ENCODE measurements at regions not wholly inside any gene's neighbourhood (a gene's known extent, or its start where the extent isn't known, plus 50 kb on each side); places are given as distances from the start of the nearest gene placed in this dataset.
"Not testable (repeated sequence)": the region's sequence is repeated elsewhere in the genome, so short reads cannot be mapped to it uniquely, and the experiment has no call there.

DNA sequence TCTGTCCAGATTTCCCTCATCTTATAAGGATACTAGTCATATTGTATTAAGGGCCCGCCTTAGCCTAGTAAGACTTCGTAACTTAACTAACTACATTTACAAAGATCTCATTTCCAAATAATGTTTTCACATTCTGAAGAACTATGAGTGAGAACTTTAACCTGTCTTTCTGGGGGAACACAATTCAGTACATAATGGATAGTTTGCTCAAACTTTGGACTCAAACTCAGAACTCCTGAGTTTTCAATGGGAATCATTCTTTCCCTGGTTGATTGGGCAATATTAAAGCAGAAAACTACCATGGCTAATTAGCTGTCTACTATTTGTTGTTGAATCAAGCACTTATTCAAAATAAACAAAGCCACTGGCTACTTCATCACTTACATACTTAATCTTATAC is 522.9 kb downstream of the REEP3 start:
- no peaks in the 10 kb centered on the region for H3K27me3 ChIP-seq (ENCODE audit: insufficient read depth, low read length)
- no peaks in the 10 kb centered on the region for H3K4me1 ChIP-seq (ENCODE audit: insufficient read depth, low read length)
- no peak overlapping the region for H3K9ac ChIP-seq (ENCODE audit: low read depth, low read length)
- no peak overlapping the region for H3K27ac ChIP-seq (ENCODE audit: low read length)
- H3K4me3 ChIP-seq (ENCODE audit: low read length), result no peak overlapping the region
- no peaks in the 10 kb centered on the region for H3K36me3 ChIP-seq (ENCODE audit: insufficient read depth, low read depth, low read length)
- H3K9me3 ChIP-seq (ENCODE audit: insufficient read depth, low read depth, low read length), result no peaks in the 10 kb centered on the region

DNA sequence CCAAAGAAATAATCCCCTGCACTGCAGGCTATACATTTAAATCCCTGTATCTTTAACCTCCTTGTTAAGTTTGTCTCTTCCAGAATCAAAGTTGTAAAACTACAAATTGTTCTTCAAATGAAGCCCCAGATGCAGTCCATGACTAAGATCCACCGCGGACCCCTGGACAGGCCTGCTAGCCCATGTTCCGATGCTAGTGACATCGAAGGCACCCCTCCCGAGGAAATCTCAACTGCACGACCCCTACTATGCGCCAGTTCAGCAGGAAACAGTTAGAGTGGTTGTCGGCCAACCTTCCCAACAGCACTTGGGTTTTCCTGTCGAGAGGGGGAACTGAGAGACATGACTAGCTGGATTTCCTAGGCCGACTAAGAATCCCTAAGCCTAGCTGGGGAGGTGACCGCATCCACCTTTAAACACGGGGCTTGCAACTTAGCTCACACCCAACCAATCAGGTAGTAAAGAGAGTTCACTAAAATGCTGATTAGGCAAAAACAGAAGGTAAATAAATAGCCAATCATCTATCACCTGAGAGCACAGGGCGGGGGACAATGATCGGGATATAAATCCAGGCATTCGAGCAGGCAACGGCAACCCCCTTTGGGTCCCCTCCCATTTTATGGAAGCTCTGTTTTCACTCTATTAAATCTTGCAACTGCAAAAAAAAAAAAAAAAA is 523.9 kb downstream of the REEP3 start:
- H3K4me3 ChIP-seq (ENCODE audit: low read length); H3K4me1 ChIP-seq (ENCODE audit: insufficient read depth, low read length); H3K9ac ChIP-seq (ENCODE audit: low read depth, low read length); H3K9me3 ChIP-seq (ENCODE audit: insufficient read depth, low read depth, low read length); H3K27me3 ChIP-seq (ENCODE audit: insufficient read depth, low read length); H3K36me3 ChIP-seq (ENCODE audit: insufficient read depth, low read depth, low read length); H3K27ac ChIP-seq (ENCODE audit: low read length): not testable (repeated sequence)

DNA sequence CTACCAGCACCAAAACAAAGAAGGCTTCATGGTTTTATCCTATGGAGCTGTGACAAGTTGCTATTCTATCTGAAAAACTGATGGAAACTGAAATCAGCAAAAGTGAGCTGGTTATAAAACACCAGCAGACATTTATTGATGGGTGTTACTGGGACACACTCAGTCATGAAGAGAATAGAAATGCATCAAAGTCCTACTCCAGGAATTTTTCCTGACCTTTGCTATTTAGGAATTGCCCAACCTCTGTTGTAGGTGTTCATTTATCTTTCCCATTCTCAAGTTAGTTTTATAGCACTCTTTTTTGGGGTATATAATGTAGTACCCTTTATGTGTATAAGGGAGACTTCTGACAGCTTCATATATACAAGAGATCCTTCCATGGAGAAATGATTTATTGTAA is 533.2 kb downstream of the REEP3 start:
- no peaks in the 10 kb centered on the region for H3K27me3 ChIP-seq (ENCODE audit: insufficient read depth, low read length)
- H3K36me3 ChIP-seq (ENCODE audit: insufficient read depth, low read depth, low read length), result no peaks in the 10 kb centered on the region
- H3K9ac ChIP-seq (ENCODE audit: low read depth, low read length), result no peak overlapping the region
- no peak overlapping the region for H3K27ac ChIP-seq (ENCODE audit: low read length)
- no peak overlapping the region for H3K4me3 ChIP-seq (ENCODE audit: low read length)
- no peaks in the 10 kb centered on the region for H3K4me1 ChIP-seq (ENCODE audit: insufficient read depth, low read length)
- no peaks in the 10 kb centered on the region for H3K9me3 ChIP-seq (ENCODE audit: insufficient read depth, low read depth, low read length)

DNA sequence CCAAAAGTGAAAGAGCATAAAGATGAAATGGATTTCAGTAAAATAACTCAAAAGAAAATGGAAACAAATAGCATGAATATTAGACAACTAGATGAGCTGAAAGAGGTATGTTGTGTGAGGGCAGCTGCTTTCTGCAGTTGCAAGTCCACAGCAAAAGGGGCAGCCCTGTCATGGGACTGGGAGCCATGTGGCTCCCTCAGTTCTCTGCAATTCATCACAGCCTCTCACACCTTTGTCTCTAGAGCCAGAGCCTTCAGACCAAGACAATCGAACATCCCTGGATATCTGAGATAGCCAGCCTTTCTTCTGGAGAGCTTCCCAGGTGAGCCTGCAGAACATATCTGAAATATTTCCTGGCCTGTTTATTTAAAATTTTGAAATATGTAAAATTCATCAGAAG is 538.7 kb downstream of the REEP3 start:
- H3K9ac ChIP-seq (ENCODE audit: low read depth, low read length), result no peak overlapping the region
- H3K36me3 ChIP-seq (ENCODE audit: insufficient read depth, low read depth, low read length), result no peaks in the 10 kb centered on the region
- H3K27ac ChIP-seq (ENCODE audit: low read length), result no peak overlapping the region
- H3K4me1 ChIP-seq (ENCODE audit: insufficient read depth, low read length), result no peaks in the 10 kb centered on the region
- H3K4me3 ChIP-seq (ENCODE audit: low read length), result no peak overlapping the region
- no peaks in the 10 kb centered on the region for H3K9me3 ChIP-seq (ENCODE audit: insufficient read depth, low read depth, low read length)
- no peaks in the 10 kb centered on the region for H3K27me3 ChIP-seq (ENCODE audit: insufficient read depth, low read length)

DNA sequence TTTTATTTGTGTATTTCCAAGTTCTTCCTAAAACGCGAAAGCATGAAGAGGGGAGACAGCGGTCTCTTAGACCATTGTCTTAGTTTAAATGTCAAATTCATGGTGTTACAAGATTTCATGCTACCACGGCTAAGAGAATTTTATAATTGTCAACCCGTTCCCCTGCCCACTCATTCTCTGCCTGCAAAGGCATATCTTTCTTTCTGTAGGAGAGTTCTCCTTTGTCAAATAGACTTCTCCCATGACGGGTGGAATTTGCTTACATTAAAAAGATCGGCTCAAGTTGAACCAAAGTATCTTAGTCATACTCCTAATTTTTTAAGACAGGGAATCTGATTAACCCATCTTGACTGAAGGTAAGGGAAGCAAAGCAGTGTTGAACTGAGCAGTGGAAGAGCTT is 539.2 kb downstream of the REEP3 start:
- H3K27me3 ChIP-seq (ENCODE audit: insufficient read depth, low read length), result no peaks in the 10 kb centered on the region
- no peak overlapping the region for H3K27ac ChIP-seq (ENCODE audit: low read length)
- no peak overlapping the region for H3K4me3 ChIP-seq (ENCODE audit: low read length)
- H3K36me3 ChIP-seq (ENCODE audit: insufficient read depth, low read depth, low read length), result no peaks in the 10 kb centered on the region
- no peak overlapping the region for H3K9ac ChIP-seq (ENCODE audit: low read depth, low read length)
- H3K4me1 ChIP-seq (ENCODE audit: insufficient read depth, low read length), result no peaks in the 10 kb centered on the region
- H3K9me3 ChIP-seq (ENCODE audit: insufficient read depth, low read depth, low read length), result no peaks in the 10 kb centered on the region

DNA sequence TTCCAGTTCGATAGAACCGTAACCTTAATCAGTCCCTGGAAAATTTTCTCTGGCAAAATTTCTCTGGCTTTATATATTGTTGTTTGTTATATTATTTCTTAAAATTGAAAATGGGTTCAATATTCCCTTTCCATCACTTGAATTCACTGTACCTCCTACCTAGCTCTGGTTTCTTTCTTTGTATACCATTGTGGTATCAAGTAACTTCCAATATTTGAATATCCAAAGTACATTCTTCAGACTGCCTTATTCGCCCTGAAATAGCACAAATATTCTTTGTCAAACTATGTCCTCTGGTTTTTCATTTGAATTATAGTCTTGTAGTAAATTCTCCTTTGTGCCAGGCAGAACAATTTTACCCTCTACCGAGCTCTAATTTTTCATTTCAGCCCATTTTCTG is 541.6 kb downstream of the REEP3 start:
- Histone ChIP-seq H3K9me3 (ENCODE audit: insufficient read depth, low read depth, low read length) (no peaks in the 10 kb centered on the region), H3K9ac (ENCODE audit: low read depth, low read length) (no peak overlapping the region), H3K36me3 (ENCODE audit: insufficient read depth, low read depth, low read length) (no peaks in the 10 kb centered on the region), H3K4me1 (ENCODE audit: insufficient read depth, low read length) (no peaks in the 10 kb centered on the region), H3K27ac (ENCODE audit: low read length) (no peak overlapping the region), H3K27me3 (ENCODE audit: insufficient read depth, low read length) (no peaks in the 10 kb centered on the region), H3K4me3 (ENCODE audit: low read length) (no peak overlapping the region)

DNA sequence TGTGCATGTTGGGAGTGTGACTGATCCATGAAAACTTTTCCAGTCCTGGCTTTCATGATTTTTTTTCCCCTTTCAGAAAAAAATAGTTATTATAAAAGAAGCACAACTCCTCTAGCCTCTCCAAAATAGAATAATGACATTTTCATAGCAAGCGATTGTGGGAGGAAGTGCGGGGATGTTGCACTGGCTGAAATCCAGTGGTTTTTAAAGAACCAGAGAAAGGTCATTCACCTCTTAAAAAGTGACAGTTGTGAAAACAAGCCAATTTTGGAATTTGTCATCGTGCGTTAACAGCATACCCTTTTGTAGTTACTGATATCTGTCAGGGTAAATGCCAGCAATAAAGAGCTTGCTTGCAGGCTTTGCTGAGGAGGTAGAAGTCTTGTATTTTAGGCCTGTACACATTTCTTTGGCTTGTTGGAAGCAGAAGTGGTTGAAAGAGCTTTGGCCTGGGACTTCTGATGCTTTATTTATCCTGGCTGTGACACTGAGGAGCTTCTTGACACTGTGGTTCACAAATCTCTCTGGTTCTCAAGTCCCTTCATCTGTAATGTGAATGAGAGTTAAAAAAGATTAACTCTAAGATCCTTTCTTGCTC is 545.9 kb downstream of the REEP3 start:
- no peak overlapping the region for H3K9ac ChIP-seq (ENCODE audit: low read depth, low read length)
- H3K9me3 ChIP-seq (ENCODE audit: insufficient read depth, low read depth, low read length), result no peaks in the 10 kb centered on the region
- no peaks in the 10 kb centered on the region for H3K27me3 ChIP-seq (ENCODE audit: insufficient read depth, low read length)
- H3K27ac ChIP-seq (ENCODE audit: low read length), result no peak overlapping the region
- no peaks in the 10 kb centered on the region for H3K36me3 ChIP-seq (ENCODE audit: insufficient read depth, low read depth, low read length)
- H3K4me1 ChIP-seq (ENCODE audit: insufficient read depth, low read length), result no peaks in the 10 kb centered on the region
- no peak overlapping the region for H3K4me3 ChIP-seq (ENCODE audit: low read length)

DNA sequence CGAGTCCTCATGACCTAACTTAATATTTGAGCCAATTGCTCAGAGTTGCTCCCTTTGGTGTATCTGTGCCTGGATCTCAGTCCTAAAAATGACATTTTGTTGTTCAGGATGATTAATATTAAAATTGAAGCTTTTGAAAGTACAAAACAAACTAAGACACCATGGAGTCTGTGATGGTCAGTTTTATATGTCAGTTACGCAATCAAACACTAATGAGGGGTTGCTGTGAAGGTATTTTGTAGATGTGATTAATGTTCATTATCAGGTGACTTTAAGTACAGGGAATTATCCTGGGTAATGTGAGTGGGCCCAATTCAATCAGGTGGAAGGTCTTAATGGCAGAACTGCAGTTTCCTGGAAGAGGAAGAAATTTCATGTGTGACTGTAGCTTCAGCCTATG is 546.7 kb downstream of the REEP3 start:
- no peaks in the 10 kb centered on the region for H3K9me3 ChIP-seq (ENCODE audit: insufficient read depth, low read depth, low read length)
- H3K27ac ChIP-seq (ENCODE audit: low read length), result no peak overlapping the region
- H3K4me1 ChIP-seq (ENCODE audit: insufficient read depth, low read length), result no peaks in the 10 kb centered on the region
- H3K36me3 ChIP-seq (ENCODE audit: insufficient read depth, low read depth, low read length), result no peaks in the 10 kb centered on the region
- H3K9ac ChIP-seq (ENCODE audit: low read depth, low read length), result no peak overlapping the region
- H3K27me3 ChIP-seq (ENCODE audit: insufficient read depth, low read length), result no peaks in the 10 kb centered on the region
- no peak overlapping the region for H3K4me3 ChIP-seq (ENCODE audit: low read length)

DNA sequence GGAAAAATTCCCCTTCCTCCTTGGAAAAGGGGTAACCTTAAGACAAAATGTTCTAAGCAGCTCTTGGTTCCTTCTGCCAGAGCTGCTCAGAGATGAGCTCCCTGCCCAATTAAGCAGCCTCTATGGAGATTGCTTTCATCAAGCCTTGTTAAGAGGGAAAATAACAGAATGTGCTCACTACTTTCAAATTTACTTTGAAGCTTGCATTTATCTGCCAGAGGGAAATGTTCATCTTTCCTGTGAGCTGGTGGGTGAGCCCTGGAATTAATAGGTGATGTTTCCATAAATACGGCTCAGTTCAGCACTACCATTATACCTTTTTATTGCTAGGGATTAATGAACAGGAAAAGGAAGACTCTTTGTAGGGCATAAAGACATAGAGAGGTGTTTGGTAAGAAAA is 549.0 kb downstream of the REEP3 start:
- Histone ChIP-seq H3K36me3 (ENCODE audit: insufficient read depth, low read depth, low read length) (no peaks in the 10 kb centered on the region), H3K4me3 (ENCODE audit: low read length) (no peak overlapping the region), H3K4me1 (ENCODE audit: insufficient read depth, low read length) (no peaks in the 10 kb centered on the region), H3K27ac (ENCODE audit: low read length) (no peak overlapping the region), H3K9ac (ENCODE audit: low read depth, low read length) (no peak overlapping the region), H3K27me3 (ENCODE audit: insufficient read depth, low read length) (no peaks in the 10 kb centered on the region), H3K9me3 (ENCODE audit: insufficient read depth, low read depth, low read length) (no peaks in the 10 kb centered on the region)

DNA sequence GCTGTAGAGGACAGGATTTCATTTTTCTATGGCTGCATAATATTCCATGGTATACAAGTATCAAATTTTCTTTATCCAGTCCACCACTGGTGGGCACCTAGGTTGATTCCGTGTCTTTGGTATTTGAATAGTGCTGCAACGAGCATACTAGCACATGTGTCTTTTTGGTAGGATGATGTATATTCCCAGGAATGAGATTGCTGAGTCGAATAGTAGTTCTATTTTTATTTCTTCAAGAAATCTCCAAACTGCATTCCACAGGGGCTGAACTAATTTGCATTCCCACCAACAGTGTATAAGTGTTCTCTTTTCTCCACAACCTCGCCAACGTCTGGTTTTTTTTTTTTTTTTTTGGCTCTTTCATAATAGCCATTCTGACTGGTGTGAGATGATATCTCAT is 550.0 kb downstream of the REEP3 start:
- H3K27ac ChIP-seq (ENCODE audit: low read length), result no peak overlapping the region
- no peaks in the 10 kb centered on the region for H3K4me1 ChIP-seq (ENCODE audit: insufficient read depth, low read length)
- H3K4me3 ChIP-seq (ENCODE audit: low read length), result no peak overlapping the region
- H3K27me3 ChIP-seq (ENCODE audit: insufficient read depth, low read length), result no peaks in the 10 kb centered on the region
- no peaks in the 10 kb centered on the region for H3K9me3 ChIP-seq (ENCODE audit: insufficient read depth, low read depth, low read length)
- no peaks in the 10 kb centered on the region for H3K36me3 ChIP-seq (ENCODE audit: insufficient read depth, low read depth, low read length)
- no peak overlapping the region for H3K9ac ChIP-seq (ENCODE audit: low read depth, low read length)

DNA sequence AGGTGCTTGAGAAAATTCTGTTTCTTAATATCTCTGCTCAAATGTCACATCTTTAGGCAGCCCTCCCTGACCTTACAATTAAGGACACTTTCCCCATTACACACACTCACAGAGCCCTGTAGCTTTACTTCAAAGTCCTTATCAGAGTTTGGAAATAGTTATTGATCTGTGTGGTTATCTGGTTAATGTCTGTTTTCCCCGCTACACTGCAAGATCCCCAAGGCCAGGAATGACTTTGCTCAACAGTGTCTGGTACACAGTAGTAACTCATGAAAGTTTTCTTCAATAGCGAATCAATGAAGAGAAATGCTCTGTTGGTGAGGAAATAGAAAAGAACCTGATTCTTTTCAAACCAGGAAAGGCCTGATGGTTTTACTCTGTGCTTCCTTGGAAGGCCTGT is 554.4 kb downstream of the REEP3 start:
- no peaks in the 10 kb centered on the region for H3K36me3 ChIP-seq (ENCODE audit: insufficient read depth, low read depth, low read length)
- H3K9ac ChIP-seq (ENCODE audit: low read depth, low read length), result no peak overlapping the region
- H3K27ac ChIP-seq (ENCODE audit: low read length), result no peak overlapping the region
- no peaks in the 10 kb centered on the region for H3K4me1 ChIP-seq (ENCODE audit: insufficient read depth, low read length)
- no peaks in the 10 kb centered on the region for H3K9me3 ChIP-seq (ENCODE audit: insufficient read depth, low read depth, low read length)
- H3K27me3 ChIP-seq (ENCODE audit: insufficient read depth, low read length), result no peaks in the 10 kb centered on the region
- no peak overlapping the region for H3K4me3 ChIP-seq (ENCODE audit: low read length)

DNA sequence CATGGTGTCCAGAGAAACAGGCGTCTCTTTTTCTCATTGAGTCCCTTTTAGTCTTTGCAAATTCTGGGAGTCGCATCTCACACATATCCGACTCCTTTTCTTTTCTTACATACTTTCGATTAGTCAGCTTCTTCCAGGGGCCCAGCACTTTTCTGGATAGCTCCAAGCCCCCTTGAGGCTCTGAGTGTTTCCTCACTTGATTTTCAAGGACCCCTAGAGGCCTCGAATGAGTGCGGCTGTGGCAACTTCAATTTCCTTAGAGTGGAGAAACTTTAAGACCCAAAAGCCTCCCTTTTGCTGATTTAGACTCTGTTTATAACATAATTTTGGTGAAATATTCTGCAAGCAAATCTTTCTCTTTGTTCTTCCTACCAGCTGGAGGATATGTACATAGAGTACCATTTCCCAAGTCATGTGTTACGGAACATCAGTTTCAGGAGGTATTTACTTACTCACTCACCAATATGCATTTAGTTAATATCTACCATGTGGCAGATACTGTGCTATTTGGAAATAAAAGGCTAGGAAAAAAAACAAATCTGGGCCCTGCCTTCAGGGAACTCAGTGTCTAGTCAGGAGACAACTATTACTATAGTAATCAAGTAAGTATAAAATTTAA is 555.2 kb downstream of the REEP3 start:
- H3K36me3 ChIP-seq (ENCODE audit: insufficient read depth, low read depth, low read length), result no peaks in the 10 kb centered on the region
- no peak overlapping the region for H3K27ac ChIP-seq (ENCODE audit: low read length)
- no peak overlapping the region for H3K4me3 ChIP-seq (ENCODE audit: low read length)
- H3K4me1 ChIP-seq (ENCODE audit: insufficient read depth, low read length), result no peaks in the 10 kb centered on the region
- no peaks in the 10 kb centered on the region for H3K27me3 ChIP-seq (ENCODE audit: insufficient read depth, low read length)
- H3K9me3 ChIP-seq (ENCODE audit: insufficient read depth, low read depth, low read length), result no peaks in the 10 kb centered on the region
- H3K9ac ChIP-seq (ENCODE audit: low read depth, low read length), result no peak overlapping the region

All from iPS-20b (cell line).